IPS-20b (cell line): ENCODE measurements at regions not wholly inside any gene's neighbourhood (a gene's known extent, or its start where the extent isn't known, plus 50 kb on each side); places are given as distances from the start of the nearest gene placed in this dataset.

ENCODE experiments used
- H3K27ac ChIP-seq: one replicate; pipeline ENCODE4 v1.5.1; 2013; ENCODE audit warnings: low read length
- H3K27me3 ChIP-seq: 2 replicates; pipeline ENCODE4 v1.6.1; 2013; ENCODE audit warnings: mild to moderate bottlenecking, low read length, inconsistent platforms; ENCODE audit not compliant: insufficient read depth
- H3K36me3 ChIP-seq: 2 replicates; pipeline ENCODE4 v1.6.1; 2013; ENCODE audit warnings: low read depth, mild to moderate bottlenecking, inconsistent platforms, low read length, moderate library complexity; ENCODE audit not compliant: insufficient read depth
- H3K4me1 ChIP-seq: 2 replicates; pipeline ENCODE4 v1.6.1; 2013; ENCODE audit warnings: mild to moderate bottlenecking, control low read depth, inconsistent platforms, low read length, moderate library complexity; ENCODE audit not compliant: insufficient read depth
- H3K4me3 ChIP-seq: 2 replicates; pipeline ENCODE4 v1.5.1; 2013; ENCODE audit warnings: mild to moderate bottlenecking, low read length, inconsistent platforms
- H3K9ac ChIP-seq: 2 replicates; pipeline ENCODE4 v1.6.1; 2013; ENCODE audit warnings: low read depth, mild to moderate bottlenecking, inconsistent platforms, low read length, moderate library complexity
- H3K9me3 ChIP-seq: 2 replicates; pipeline ENCODE4 v1.6.1; 2013; ENCODE audit warnings: mild to moderate bottlenecking, low read depth, low read length, inconsistent platforms; ENCODE audit not compliant: insufficient read depth

DNA sequence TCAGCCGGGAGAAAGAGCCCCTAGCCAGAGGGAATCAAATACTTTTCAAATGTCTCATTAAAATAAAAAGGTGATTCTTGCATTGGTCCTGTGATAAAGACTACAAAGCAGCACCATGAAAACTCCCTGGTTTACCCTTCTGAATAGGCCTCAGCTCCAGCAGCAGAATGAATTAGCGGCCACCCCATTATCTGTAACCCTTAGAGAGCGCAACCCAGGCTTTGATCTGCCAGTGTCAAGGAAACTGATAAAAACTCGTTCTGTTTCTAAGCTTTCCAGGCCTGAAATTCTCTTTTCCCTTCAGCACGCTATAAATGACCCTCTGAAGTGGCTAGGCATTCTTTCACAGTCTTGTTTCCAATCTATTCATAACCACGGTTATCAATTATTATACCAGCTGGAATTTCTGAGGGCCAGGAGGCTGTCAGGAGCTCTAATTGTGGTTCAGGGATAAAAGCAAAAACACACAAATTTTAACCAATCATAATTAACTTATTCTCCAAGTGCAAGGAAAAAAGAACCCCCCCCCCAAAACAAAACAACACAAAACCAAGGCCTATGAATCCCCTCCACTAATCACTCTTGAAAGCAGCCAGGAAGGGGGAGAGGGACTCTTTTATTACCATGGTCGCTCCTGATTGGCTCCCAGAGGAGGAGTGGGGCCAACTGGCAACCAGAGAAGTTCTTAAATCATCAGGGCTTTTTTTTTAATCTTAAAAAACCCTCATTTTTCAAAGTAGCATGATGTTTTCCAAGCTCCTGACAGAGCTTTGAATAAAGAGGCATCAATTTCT lies 258.9 kb downstream of the CYRIA start:
- H3K27ac ChIP-seq = no peak overlapping the region
- H3K9ac ChIP-seq = no peak overlapping the region
- peaks cover 4% of the 10 kb centered on the region; the same call in 1 of the 2 replicates for H3K4me1 ChIP-seq
- no peaks in the 10 kb centered on the region for H3K27me3 ChIP-seq
- H3K36me3 ChIP-seq = no peaks in the 10 kb centered on the region
- no peaks in the 10 kb centered on the region for H3K9me3 ChIP-seq
- no peak overlapping the region for H3K4me3 ChIP-seq

DNA sequence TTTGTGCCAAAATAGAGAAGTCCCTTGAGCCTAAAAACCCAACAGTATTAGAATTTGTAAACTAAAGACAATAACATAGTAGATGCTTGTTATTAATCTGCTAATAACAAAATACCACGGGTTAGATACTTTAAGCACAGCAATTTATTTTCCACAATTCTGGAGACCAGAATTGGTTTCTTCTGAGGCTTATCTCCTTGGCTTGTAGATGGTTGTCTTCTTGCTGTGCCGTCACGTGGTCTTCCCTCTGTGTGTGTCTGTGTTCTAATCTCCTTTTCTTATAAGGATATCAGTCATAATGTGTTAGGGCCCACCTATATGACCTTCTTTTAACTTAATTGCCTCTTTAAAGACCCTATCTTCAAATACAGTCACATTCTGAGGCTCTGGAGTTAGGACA lies 260.1 kb downstream of the CYRIA start:
- Histone ChIP-seq H3K27ac (no peak overlapping the region), H3K9me3 (no peaks in the 10 kb centered on the region), H3K27me3 (no peaks in the 10 kb centered on the region), H3K4me1 (peaks cover 4% of the 10 kb centered on the region; the same call in 1 of the 2 replicates), H3K4me3 (no peak overlapping the region), H3K9ac (no peak overlapping the region), H3K36me3 (no peaks in the 10 kb centered on the region)

DNA sequence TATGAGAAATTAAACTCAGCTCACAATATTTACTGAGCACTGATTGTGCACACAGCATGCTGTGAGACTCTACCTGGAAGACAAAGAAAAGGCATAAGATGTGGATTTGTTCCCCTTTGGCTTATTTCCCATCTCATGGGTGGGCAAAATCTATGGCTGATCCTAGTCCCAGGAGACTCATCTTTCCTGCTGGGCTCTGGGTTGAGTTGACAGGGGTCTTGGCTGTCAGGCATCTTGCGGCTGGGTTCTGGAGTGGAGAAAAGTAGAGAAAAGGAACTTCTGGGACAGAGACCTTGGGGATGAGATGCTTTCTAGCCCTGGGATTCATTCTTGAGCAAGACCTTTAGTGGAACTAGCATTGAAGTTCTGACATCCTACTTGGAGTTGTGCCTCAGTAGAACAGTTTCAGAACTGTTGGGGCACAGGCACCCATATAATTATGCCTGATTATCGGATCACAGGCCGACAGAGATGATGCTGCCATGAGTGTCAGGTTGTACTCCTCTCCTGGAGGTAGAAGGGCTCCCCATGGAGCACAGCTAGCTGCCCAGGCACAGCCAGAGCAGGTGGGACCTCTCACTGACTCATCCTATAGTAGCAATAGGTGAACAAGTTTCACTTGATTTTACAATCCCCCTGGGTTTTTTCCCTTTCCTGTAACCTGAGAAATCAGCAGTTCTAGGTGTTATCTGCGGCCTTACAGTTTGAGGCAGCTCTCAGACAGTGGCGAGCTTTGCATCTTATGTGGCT lies 260.9 kb downstream of the CYRIA start:
- H3K9me3 ChIP-seq = no peaks in the 10 kb centered on the region
- H3K9ac ChIP-seq = no peak overlapping the region
- no peaks in the 10 kb centered on the region for H3K36me3 ChIP-seq
- no peak overlapping the region for H3K4me3 ChIP-seq
- H3K27me3 ChIP-seq = no peaks in the 10 kb centered on the region
- peaks cover 4% of the 10 kb centered on the region; the same call in 1 of the 2 replicates for H3K4me1 ChIP-seq
- H3K27ac ChIP-seq = no peak overlapping the region

DNA sequence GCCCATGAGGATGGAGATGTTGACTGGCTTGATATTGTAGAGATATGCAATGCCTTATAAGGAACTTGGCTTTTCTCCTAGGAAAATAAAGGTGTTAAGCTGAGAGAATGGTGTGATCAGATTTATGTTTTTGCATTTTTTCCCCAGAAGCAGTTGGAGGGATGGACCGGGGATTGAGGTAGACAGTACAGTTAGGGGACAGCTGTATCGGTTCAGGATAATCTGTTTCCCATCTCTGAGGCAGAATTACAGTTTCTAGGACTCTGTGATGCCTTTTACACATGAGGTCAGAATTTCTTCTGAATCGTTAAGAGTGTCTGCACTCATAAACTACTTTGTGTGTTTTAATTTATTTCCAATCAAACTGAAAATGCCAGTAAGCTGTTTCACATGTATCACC lies 261.5 kb downstream of the CYRIA start:
- Histone ChIP-seq H3K4me1 (peaks cover 4% of the 10 kb centered on the region; the same call in 1 of the 2 replicates), H3K27ac (no peak overlapping the region), H3K27me3 (no peaks in the 10 kb centered on the region), H3K36me3 (no peaks in the 10 kb centered on the region), H3K9me3 (no peaks in the 10 kb centered on the region), H3K4me3 (no peak overlapping the region), H3K9ac (no peak overlapping the region)

DNA sequence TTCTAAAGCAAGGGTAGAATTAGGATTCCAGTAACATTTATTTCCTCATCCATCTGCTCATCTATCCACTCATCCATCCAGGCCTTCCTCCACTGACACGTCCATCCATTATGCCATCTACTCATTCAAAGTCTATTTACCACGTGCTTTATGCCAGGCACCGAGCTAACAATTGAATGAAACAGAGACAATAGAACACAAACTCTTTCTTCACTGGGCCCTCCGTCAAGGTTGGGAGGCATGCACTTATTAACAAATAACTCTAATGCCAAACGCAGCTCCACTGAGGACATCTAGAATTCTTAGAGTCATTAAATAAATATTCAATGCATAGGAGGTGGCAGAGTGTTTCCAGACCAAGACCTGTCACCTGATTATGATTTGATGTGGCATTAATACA lies 262.7 kb downstream of the CYRIA start:
- Histone ChIP-seq H3K27ac (no peak overlapping the region), H3K36me3 (no peaks in the 10 kb centered on the region), H3K9ac (no peak overlapping the region), H3K4me1 (peaks cover 4% of the 10 kb centered on the region; the same call in 1 of the 2 replicates), H3K9me3 (no peaks in the 10 kb centered on the region), H3K27me3 (no peaks in the 10 kb centered on the region), H3K4me3 (no peak overlapping the region)

DNA sequence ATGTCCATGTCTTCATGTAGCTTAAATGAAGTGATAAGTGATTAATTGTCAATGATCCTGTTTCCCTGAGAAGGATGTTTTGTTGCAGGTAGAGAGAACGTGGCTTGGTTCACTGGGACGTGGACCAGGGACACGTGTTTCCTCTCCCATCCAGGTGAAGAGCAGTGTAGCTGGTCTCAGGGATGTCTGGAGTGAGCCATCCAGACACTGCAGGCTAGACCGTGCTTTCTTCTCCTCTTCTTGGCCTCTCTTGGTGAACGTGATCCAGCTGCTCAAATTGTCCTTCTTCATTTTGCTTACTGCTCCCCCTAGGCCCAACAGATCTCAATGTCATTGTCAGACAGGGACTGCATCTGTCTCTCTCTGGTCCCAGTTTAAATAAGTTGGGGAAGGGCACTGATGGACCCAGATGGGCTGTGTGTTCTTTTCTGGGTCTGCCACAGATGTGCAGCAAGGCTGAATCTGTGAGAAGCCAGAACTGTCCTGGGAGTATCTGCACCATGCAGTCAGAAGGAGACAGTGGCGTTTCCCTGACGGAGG lies 263.8 kb downstream of the CYRIA start:
- H3K9ac ChIP-seq = no peak overlapping the region
- no peaks in the 10 kb centered on the region for H3K27me3 ChIP-seq
- no peak overlapping the region for H3K4me3 ChIP-seq
- no peak overlapping the region for H3K27ac ChIP-seq
- H3K9me3 ChIP-seq = no peaks in the 10 kb centered on the region
- no peaks in the 10 kb centered on the region for H3K4me1 ChIP-seq
- H3K36me3 ChIP-seq = no peaks in the 10 kb centered on the region

DNA sequence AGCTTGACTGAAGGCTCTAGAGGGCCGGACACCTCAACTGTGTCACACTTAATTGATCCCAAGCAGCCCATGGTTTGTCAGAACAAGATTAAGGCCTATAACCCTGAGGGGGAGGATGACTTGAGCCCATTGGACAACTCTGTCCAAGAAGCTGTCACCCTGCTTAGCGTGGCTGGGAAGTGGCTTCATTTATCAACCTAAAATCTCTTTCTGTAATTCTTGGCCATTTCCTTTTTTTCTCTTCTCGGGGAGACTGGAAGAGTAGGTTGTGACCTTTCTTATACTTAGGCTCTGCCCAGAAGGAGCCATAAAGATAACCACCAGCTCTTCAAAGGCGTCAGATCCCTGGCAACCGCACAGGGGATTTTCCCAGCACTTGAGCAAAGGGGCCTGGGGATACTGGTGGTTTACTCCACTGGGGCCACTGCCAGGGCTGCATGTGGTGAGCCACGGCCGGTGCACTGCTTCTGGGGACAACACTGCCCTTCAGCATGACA lies 265.5 kb downstream of the CYRIA start:
- H3K9me3 ChIP-seq = no peaks in the 10 kb centered on the region

DNA sequence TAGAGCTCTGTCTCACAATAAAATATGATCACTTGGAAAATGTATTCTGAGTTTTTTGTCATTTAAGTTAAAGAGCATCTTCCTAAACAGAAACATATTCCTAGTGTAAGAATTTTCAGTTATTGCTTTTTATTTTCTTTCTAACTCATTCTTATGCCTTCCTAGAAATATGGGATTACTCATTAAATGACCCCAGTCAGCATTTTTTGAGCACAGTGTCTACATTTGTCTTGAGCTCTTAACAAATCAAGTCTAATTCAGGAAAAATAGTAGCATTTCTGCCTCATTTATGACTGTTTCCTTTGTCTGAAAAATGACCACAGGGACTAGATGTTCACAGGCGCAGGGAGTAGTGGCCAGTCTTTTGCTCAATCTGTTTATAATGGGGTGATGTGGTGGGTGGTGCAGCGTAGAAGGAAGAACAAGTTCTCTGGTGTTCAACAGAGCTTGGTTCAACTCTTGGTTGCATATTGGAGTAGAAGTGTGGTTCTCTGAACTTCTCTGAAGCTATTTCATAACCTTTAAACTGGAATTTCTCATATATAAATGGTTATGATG lies 267.1 kb downstream of the CYRIA start:
- H3K27ac ChIP-seq = no peak overlapping the region
- H3K36me3 ChIP-seq = no peaks in the 10 kb centered on the region
- H3K4me3 ChIP-seq = no peak overlapping the region
- H3K9me3 ChIP-seq = no peaks in the 10 kb centered on the region
- no peaks in the 10 kb centered on the region for H3K4me1 ChIP-seq
- no peak overlapping the region for H3K9ac ChIP-seq
- no peaks in the 10 kb centered on the region for H3K27me3 ChIP-seq

More for the DNA sequence above, 265.5 kb downstream of the CYRIA start:
- no peaks in the 10 kb centered on the region for H3K27me3 ChIP-seq
- H3K27ac ChIP-seq = no peak overlapping the region
- H3K4me3 ChIP-seq = no peak overlapping the region
- no peak overlapping the region for H3K9ac ChIP-seq
- no peaks in the 10 kb centered on the region for H3K4me1 ChIP-seq
- no peaks in the 10 kb centered on the region for H3K36me3 ChIP-seq

DNA sequence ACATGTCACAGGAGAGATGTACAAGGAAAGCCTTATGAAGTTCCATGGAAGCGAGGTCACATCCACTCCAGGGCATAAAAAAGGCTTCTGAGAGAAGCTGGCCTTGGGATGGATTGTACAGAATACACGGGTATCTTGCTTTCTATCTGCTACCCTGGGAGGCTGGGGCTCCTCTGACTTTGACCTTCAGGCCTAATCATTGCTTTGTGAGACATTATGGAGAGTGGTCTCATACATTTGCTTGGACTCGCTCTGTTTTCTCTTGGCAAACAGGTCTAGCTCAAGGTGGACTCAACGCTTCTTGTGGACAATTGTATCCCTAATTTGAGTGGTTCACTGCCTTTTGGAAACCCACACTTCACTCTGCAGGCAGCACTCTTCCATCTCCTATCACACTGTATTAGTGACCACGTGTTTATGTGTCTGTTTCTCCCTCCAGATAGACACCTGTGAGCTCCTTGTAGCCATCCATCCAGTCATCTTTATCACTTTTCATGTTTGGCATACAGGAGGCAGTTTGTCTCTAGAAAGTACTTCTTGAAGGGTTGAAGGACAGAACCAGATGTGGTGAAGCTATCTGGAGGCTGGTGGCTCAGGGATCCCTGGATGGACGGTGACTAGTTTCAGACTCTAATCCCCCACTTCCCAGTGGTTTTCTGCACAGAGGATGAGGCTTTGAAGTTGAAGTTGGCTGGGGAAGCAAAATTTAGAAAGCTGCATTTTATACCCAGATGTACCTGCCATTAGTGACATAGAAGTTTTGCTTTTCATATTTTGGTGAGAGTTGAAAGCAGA lies 267.8 kb downstream of the CYRIA start:
- Histone ChIP-seq H3K36me3 (no peaks in the 10 kb centered on the region), H3K9ac (no peak overlapping the region), H3K4me3 (no peak overlapping the region), H3K9me3 (no peaks in the 10 kb centered on the region), H3K27me3 (no peaks in the 10 kb centered on the region), H3K4me1 (no peaks in the 10 kb centered on the region), H3K27ac (no peak overlapping the region)

DNA sequence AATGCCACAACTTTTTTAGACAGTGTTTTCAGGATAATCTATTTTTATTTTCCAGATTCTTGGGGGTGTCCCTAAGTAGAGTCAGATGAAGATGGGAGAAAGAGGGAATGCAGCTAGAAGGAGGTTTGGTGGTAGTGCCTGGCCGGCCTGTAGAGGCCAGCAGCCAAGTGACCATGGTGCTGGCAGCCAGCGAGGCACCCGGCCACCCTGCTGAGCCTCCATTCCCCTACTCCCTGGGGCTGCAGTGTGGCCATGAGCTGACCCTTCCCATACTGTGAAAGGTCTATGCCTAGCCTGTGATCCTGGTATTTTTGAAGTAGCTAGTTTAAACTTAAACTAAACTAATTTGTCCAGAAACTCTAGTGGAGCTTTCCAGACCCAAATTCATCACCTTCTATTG lies 268.6 kb downstream of the CYRIA start:
- Histone ChIP-seq H3K9ac (no peak overlapping the region), H3K27ac (no peak overlapping the region), H3K27me3 (no peaks in the 10 kb centered on the region), H3K4me3 (no peak overlapping the region), H3K36me3 (no peaks in the 10 kb centered on the region), H3K9me3 (no peaks in the 10 kb centered on the region), H3K4me1 (no peaks in the 10 kb centered on the region)

DNA sequence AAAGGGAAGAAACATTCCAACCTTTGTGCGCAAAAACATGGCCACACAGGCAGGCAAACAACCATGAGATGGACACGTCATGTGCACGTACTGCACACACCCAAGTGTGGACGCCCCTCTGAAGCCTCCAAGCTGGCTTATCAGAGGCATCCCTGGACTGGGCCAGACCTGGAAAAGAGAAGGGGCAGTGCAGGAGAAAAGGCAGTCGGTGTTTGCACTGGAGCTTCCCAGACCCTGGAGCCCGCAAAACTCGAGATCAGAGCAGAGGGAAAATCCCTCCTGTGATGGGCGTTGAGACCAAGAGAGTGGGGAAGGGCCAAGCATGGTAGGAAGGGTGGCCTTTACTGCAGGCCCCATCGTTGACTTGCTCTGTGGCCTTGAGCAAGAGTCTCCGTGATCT lies 269.5 kb downstream of the CYRIA start:
- Histone ChIP-seq H3K4me3 (no peak overlapping the region), H3K27ac (no peak overlapping the region), H3K9ac (no peak overlapping the region), H3K27me3 (no peaks in the 10 kb centered on the region), H3K4me1 (no peaks in the 10 kb centered on the region), H3K36me3 (no peaks in the 10 kb centered on the region), H3K9me3 (no peaks in the 10 kb centered on the region)
